ENCODE measurements at regions not wholly inside any gene's neighbourhood (a gene's known extent, or its start where the extent isn't known, plus 50 kb on each side); places are given as distances from the start of the nearest gene placed in this dataset.

DNA sequence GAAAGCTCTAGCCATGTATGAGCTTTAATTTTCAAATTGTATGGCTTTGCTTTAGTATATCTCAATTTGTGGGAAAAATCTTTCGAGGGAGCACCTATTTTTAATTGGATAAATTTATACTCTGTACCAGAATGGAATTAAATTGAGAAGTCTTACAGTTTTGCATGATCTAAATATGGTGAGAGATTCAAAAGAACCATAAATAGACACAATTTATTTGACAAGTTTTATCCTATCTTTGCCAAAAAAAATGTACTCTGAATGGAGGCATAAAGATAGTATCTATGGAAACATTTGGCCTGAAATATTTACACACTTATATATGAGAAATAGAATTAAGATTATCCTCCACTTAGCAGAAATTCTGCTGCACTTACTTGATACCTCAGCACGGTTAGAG lies 238.4 kb downstream of the NDUFA10 start:
- 95% methylated on average over 2 of the region's 2 CpGs for WGBS
- Histone ChIP-seq H3K4me3 (ENCODE audit: low read length in 2 of 2) (no peak overlapping the region), H3K27me3 (ENCODE audit: control insufficient read depth in 2 of 2, insufficient read depth in 1 of 2, low read length in 1 of 2) (no peaks in the 10 kb centered on the region), H3K36me3 (ENCODE audit: control insufficient read depth in 2 of 2, insufficient read depth in 2 of 2, low read length in 1 of 2) (no peaks in the 10 kb centered on the region), H3K27ac (ENCODE audit: low read depth in 1 of 2, low read length in 1 of 2) (no peak overlapping the region), H3K4me1 (ENCODE audit: control insufficient read depth in 2 of 2, insufficient read depth in 2 of 2, low read length in 2 of 2) (no peaks in the 10 kb centered on the region), H3K9me3 (ENCODE audit: control insufficient read depth in 2 of 2, insufficient read depth in 1 of 2, low read length in 1 of 2) (peaks cover 0 to 4% of the 10 kb centered on the region in 2 donors)
- DNase-seq (ENCODE audit: low read depth in 6 of 9, low spot score in 9 of 9): no peak

DNA sequence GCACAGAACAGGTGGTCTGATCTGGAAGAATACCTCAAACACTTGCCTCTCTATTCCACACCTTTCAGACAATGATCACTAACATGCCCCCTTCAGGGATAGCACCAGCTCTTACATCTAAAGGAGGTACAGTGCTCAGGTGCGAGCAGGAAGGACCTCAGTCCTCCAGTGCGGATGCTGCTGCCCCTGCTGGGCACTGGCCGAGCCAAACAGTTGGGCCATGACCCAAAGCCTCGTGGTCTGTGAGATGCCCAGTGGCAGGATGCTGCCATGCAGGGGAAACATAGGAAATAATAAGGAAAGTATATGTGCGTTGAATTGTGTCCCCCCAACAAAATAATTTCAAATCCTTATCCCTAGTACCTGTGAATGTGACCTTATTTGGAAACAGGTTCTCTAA lies 243.7 kb downstream of the NDUFA10 start:
- peaks cover 0 to 2% of the 10 kb centered on the region in 2 donors for H3K4me1 ChIP-seq (ENCODE audit: control insufficient read depth in 2 of 2, insufficient read depth in 2 of 2, low read length in 2 of 2)
- 95% methylated on average over 5 of the region's 5 CpGs for WGBS
- H3K4me3 ChIP-seq (ENCODE audit: low read length in 2 of 2): no peak overlapping the region
- no peak for DNase-seq (ENCODE audit: low read depth in 6 of 9, low spot score in 9 of 9)
- H3K36me3 ChIP-seq (ENCODE audit: control insufficient read depth in 2 of 2, insufficient read depth in 2 of 2, low read length in 1 of 2): no peaks in the 10 kb centered on the region
- peaks cover 0 to 11% of the 10 kb centered on the region in 2 donors for H3K27me3 ChIP-seq (ENCODE audit: control insufficient read depth in 2 of 2, insufficient read depth in 1 of 2, low read length in 1 of 2)
- H3K27ac ChIP-seq (ENCODE audit: low read depth in 1 of 2, low read length in 1 of 2): no peak overlapping the region
- H3K9me3 ChIP-seq (ENCODE audit: control insufficient read depth in 2 of 2, insufficient read depth in 1 of 2, low read length in 1 of 2): peaks cover 0 to 7% of the 10 kb centered on the region in 2 donors

DNA sequence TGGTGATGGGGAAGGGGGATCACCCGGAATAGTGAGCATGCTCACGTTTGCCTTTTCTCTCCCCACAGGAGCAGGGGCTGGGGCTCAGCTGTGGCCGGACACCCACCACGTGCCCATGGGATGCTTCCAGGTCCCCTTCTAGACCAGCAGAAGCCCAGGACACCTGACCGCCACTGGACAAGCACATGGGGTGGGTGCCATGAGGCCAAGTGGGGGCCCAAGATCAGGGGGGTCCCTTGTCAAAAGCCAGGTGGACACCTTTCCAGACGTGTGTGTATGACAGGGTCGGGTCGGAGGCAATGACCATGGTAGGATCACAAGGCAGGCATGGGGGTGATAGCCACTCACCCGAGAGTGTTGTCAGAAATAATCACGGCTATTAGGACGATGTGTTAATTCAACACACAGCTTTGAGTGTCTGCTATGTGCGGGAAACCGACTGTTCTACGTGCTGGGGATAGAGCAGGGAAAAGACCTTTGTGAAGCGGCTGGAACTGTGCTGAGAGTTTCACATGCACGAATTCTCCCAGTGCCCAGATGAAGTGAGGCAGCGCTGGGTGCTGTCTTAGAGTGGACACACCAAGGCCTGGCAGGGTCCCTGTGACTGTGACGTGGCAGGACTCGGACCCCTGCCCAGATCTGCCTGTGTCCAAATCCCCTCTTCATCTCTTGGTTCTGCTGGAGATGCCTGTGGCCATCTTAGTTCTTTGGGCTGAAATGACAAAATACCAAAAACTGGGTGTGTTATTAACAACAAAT lies 244.7 kb downstream of the NDUFA10 start:
- DNase-seq (ENCODE audit: low read depth in 6 of 9, low spot score in 9 of 9): no peak
- Histone ChIP-seq H3K27me3 (ENCODE audit: control insufficient read depth in 2 of 2, insufficient read depth in 1 of 2, low read length in 1 of 2) (peaks cover 0 to 21% of the 10 kb centered on the region in 2 donors), H3K27ac (ENCODE audit: low read depth in 1 of 2, low read length in 1 of 2) (no peak overlapping the region), H3K9me3 (ENCODE audit: control insufficient read depth in 2 of 2, insufficient read depth in 1 of 2, low read length in 1 of 2) (peaks cover 0 to 3% of the 10 kb centered on the region in 2 donors), H3K4me3 (ENCODE audit: low read length in 2 of 2) (no peak overlapping the region), H3K4me1 (ENCODE audit: control insufficient read depth in 2 of 2, insufficient read depth in 2 of 2, low read length in 2 of 2) (peaks cover 0 to 9% of the 10 kb centered on the region in 2 donors), H3K36me3 (ENCODE audit: control insufficient read depth in 2 of 2, insufficient read depth in 2 of 2, low read length in 1 of 2) (no peaks in the 10 kb centered on the region)
- 97% methylated on average over 19 of the region's 19 CpGs for WGBS

DNA sequence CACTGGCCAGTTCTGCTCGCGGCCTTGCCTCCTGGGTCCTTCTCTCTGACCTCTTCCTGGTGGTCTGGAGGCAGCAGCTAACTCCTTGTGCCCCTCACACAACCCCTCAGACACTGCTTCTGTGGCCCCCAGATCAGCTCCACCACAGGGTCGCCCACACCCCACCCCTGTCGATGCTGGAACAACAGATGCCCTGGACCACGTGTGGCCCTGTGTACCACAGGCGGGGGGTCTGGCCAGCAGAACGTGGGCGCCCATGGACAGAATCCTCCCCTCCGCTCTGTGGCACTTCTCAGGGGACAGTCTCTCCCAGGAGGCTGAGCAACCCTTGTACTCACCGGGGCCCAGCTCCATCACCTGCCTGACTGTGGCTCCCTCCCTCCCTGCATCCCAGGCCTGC lies 245.6 kb downstream of the NDUFA10 start:
- H3K4me3 ChIP-seq (ENCODE audit: low read length in 2 of 2): no peak overlapping the region
- H3K9me3 ChIP-seq (ENCODE audit: control insufficient read depth in 2 of 2, insufficient read depth in 1 of 2, low read length in 1 of 2): peaks cover 0 to 3% of the 10 kb centered on the region in 2 donors
- WGBS: 98% methylated on average over 10 of the region's 10 CpGs
- H3K4me1 ChIP-seq (ENCODE audit: control insufficient read depth in 2 of 2, insufficient read depth in 2 of 2, low read length in 2 of 2): peaks cover 0 to 12% of the 10 kb centered on the region in 2 donors
- no peak overlapping the region for H3K27ac ChIP-seq (ENCODE audit: low read depth in 1 of 2, low read length in 1 of 2)
- DNase-seq (ENCODE audit: low read depth in 6 of 9, low spot score in 9 of 9): no peak
- peaks cover 0 to 29% of the 10 kb centered on the region in 2 donors for H3K27me3 ChIP-seq (ENCODE audit: control insufficient read depth in 2 of 2, insufficient read depth in 1 of 2, low read length in 1 of 2)
- H3K36me3 ChIP-seq (ENCODE audit: control insufficient read depth in 2 of 2, insufficient read depth in 2 of 2, low read length in 1 of 2): no peaks in the 10 kb centered on the region

DNA sequence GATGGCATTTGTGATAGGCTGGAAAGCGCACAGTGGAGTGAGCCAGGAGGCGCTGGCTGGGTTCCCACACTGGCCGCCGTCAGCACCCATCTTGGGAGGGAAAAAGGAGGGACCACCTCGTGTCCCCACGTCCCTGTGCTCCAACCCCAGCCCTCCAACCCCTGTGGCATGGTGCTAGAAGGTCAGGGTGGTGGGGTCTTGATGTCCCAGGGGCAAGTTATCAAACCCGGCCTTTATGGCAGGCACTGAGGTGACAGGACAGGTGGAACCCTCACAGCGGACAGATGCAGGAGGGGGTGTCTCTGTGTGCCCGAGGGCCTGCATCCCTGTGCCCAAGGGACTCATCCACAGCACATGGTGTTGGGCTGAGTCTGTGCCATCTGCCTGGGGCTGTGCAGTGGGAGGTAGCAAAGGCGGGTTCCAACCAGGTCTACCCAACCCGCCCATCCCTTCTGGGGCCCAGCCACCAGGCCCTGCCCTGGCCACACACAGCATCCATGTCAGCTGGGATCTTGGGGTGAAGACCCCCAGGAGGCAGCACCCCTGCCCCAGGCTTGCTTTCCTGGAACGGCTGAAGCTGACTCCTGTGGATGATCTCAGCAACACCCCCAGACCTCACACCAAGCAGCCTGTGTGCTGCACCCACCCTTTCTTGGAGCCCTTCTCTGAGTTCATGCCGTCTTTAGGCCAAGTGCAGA lies 246.1 kb downstream of the NDUFA10 start:
- no peak for DNase-seq (ENCODE audit: low read depth in 6 of 9, low spot score in 9 of 9)
- H3K4me3 ChIP-seq (ENCODE audit: low read length in 2 of 2): no peak overlapping the region
- H3K9me3 ChIP-seq (ENCODE audit: control insufficient read depth in 2 of 2, insufficient read depth in 1 of 2, low read length in 1 of 2): peaks cover 0 to 3% of the 10 kb centered on the region in 2 donors
- H3K4me1 ChIP-seq (ENCODE audit: control insufficient read depth in 2 of 2, insufficient read depth in 2 of 2, low read length in 2 of 2): peaks cover 0 to 12% of the 10 kb centered on the region in 2 donors
- 97% methylated on average over 13 of the region's 13 CpGs for WGBS
- peaks cover 0 to 34% of the 10 kb centered on the region in 2 donors for H3K27me3 ChIP-seq (ENCODE audit: control insufficient read depth in 2 of 2, insufficient read depth in 1 of 2, low read length in 1 of 2)
- no peak overlapping the region for H3K27ac ChIP-seq (ENCODE audit: low read depth in 1 of 2, low read length in 1 of 2)
- no peaks in the 10 kb centered on the region for H3K36me3 ChIP-seq (ENCODE audit: control insufficient read depth in 2 of 2, insufficient read depth in 2 of 2, low read length in 1 of 2)

DNA sequence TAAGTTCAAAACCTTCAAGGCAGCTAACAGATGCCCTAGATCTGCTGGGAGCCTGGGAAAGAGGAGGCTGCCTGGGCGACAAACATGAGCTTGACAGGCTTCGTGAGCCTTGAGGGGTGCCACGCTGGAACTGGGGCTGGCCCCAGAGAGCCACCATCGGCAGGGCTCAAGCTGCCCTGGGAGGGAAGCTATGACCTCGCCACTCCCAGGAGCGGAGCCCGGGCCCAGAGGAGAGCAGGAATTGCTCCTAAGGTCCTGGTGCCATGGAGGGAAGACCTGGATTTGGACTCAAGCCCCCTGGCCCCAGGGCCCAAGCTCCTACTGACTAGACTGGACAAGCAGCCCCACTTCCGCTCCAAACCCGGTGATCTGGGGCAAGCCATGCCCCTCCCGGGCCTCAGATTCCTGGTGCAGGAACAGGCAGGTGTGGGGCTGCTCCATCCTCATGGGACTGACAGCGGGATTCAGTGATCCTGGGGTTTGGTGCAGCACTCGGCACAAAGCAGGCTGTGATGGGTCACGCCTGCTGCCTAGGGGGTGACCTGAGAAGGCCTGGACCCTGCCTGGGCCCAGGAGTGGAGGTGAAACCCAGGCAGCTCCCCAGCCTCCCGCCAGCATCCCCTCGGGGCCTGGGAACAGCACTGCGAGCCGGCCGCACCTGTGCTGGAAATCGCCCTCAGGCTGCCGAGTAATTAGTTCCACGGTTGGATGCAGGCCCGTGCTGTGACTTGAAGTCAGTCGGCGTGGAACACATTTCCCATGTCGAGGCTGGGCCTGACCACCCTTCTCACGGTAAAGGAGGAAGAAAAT lies 246.9 kb downstream of the NDUFA10 start:
- H3K27me3 ChIP-seq (ENCODE audit: control insufficient read depth in 2 of 2, insufficient read depth in 1 of 2, low read length in 1 of 2): peaks cover 0 to 37% of the 10 kb centered on the region in 2 donors
- H3K9me3 ChIP-seq (ENCODE audit: control insufficient read depth in 2 of 2, insufficient read depth in 1 of 2, low read length in 1 of 2): peaks cover 0 to 3% of the 10 kb centered on the region in 2 donors
- 90% methylated on average over 26 of the region's 26 CpGs for WGBS
- no peak for DNase-seq (ENCODE audit: low read depth in 6 of 9, low spot score in 9 of 9)
- H3K36me3 ChIP-seq (ENCODE audit: control insufficient read depth in 2 of 2, insufficient read depth in 2 of 2, low read length in 1 of 2): no peaks in the 10 kb centered on the region
- H3K4me3 ChIP-seq (ENCODE audit: low read length in 2 of 2): no peak overlapping the region
- no peak overlapping the region for H3K27ac ChIP-seq (ENCODE audit: low read depth in 1 of 2, low read length in 1 of 2)
- H3K4me1 ChIP-seq (ENCODE audit: control insufficient read depth in 2 of 2, insufficient read depth in 2 of 2, low read length in 2 of 2): peaks cover 0 to 12% of the 10 kb centered on the region in 2 donors

DNA sequence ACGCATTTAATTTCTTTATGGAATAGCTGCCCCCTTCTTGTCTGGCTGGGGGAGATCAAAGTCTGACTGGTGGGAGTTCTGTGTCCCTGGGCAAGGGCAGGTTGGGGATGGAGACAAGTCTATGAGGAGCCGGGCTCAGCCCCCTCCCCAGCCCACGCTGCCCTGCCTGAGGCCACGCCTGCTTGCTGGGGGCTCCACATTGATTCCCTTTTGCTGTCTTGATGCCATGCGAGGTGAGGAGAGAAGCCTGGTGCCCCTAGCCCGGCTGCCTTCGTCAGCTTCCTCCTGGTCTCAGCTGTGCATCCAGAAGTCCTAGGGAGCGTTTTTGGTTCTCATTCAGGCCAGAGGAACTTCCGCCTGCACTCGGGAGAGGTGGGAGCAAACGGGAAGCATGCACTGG lies 247.9 kb downstream of the NDUFA10 start:
- Histone ChIP-seq H3K9me3 (ENCODE audit: control insufficient read depth in 2 of 2, insufficient read depth in 1 of 2, low read length in 1 of 2) (peaks cover 0 to 3% of the 10 kb centered on the region in 2 donors), H3K4me3 (ENCODE audit: low read length in 2 of 2) (no peak overlapping the region), H3K4me1 (ENCODE audit: control insufficient read depth in 2 of 2, insufficient read depth in 2 of 2, low read length in 2 of 2) (peaks cover 0 to 12% of the 10 kb centered on the region in 2 donors), H3K36me3 (ENCODE audit: control insufficient read depth in 2 of 2, insufficient read depth in 2 of 2, low read length in 1 of 2) (no peaks in the 10 kb centered on the region), H3K27ac (ENCODE audit: low read depth in 1 of 2, low read length in 1 of 2) (no peak overlapping the region), H3K27me3 (ENCODE audit: control insufficient read depth in 2 of 2, insufficient read depth in 1 of 2, low read length in 1 of 2) (peaks cover 0 to 37% of the 10 kb centered on the region in 2 donors)
- 95% methylated on average over 11 of the region's 11 CpGs for WGBS
- DNase-seq (ENCODE audit: low read depth in 6 of 9, low spot score in 9 of 9): no peak

DNA sequence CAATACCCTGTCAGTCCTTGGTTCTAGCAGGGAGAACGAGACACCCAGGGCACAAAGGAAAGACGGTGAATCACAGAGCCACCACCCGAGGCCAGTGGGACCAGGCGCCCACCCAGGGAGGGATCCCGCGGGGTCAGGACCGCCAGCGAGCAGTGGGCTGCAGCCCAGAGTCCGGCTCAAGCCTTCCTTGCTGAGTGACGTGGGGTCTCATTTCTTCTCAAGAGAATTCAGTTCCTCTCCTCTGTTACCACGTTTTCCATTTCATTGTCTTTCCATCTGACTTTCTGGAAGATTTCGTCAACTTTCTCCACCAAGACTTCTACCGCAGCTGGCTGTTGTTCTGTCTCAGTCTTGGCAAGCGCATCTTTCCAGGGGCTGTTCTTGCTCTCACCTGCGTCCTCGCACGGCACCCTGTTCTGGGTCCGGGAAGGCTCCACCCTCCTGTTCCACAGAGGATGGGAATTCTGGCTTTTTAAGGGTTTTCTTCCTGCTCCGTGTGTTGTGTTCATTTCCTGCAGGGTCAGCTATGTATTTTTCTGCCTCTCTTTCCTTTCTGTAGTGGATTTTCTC lies 248.6 kb downstream of the NDUFA10 start:
- Histone ChIP-seq H3K36me3 (ENCODE audit: control insufficient read depth in 2 of 2, insufficient read depth in 2 of 2, low read length in 1 of 2) (no peaks in the 10 kb centered on the region), H3K27me3 (ENCODE audit: control insufficient read depth in 2 of 2, insufficient read depth in 1 of 2, low read length in 1 of 2) (peaks cover 0 to 37% of the 10 kb centered on the region in 2 donors), H3K4me3 (ENCODE audit: low read length in 2 of 2) (no peak overlapping the region), H3K4me1 (ENCODE audit: control insufficient read depth in 2 of 2, insufficient read depth in 2 of 2, low read length in 2 of 2) (peaks cover 0 to 12% of the 10 kb centered on the region in 2 donors), H3K9me3 (ENCODE audit: control insufficient read depth in 2 of 2, insufficient read depth in 1 of 2, low read length in 1 of 2) (peaks cover 0 to 6% of the 10 kb centered on the region in 2 donors), H3K27ac (ENCODE audit: low read depth in 1 of 2, low read length in 1 of 2) (no peak overlapping the region)
- no peak for DNase-seq (ENCODE audit: low read depth in 6 of 9, low spot score in 9 of 9)
- 95% methylated on average over 19 of the region's 19 CpGs for WGBS
